GM12891 (cell line): ENCODE measurements at regions not wholly inside any gene's neighbourhood (a gene's known extent, or its start where the extent isn't known, plus 50 kb on each side); places are given as distances from the start of the nearest gene placed in this dataset.

ENCODE experiments used
- POLR2A ChIP-seq: IDR thresholded peaks from 2 replicates; pipeline ENCODE4 v1.6.1; 2011; ENCODE audit warnings: low read depth, low read length, control low read depth
- POLR2AphosphoS5 ChIP-seq: IDR thresholded peaks from 2 replicates; pipeline ENCODE4 v1.6.1; 2011; ENCODE audit warnings: low read depth, low read length, control low read depth
- POU2F2 ChIP-seq: IDR thresholded peaks from 2 replicates; pipeline ENCODE4 v1.6.1; 2011; ENCODE audit warnings: low read depth, mild to moderate bottlenecking, control low read depth, low read length, moderate library complexity
- SPI1 ChIP-seq: IDR thresholded peaks from 2 replicates; pipeline ENCODE4 v1.6.1; 2011; ENCODE audit warnings: low read depth, low read length, control low read depth
- TAF1 ChIP-seq: IDR thresholded peaks from 2 replicates; pipeline ENCODE4 v1.6.1; 2011; ENCODE audit warnings: low read depth, low read length, control low read depth

DNA sequence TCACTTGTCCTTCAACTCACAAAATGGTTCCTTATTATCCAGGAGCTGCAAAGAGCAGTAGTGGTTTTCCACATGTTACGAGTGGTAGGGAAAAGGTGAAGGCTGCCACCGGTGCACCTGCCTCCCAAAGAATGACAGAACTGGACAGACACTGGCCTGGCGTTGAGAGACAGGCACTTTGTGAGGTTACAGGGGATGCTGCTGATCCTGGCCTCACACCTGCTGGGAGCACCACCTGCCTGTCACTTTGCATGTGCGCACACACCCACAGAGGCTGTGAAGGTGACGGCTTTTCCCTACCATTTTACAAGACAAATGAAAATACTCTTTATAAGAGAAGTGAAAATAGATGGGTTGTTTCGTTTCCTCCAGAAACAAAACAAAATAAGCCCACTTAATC lies 175.3 kb upstream of the B3GAT1 start:
- no peak for TF ChIP-seq POLR2A
- TF ChIP-seq POLR2AphosphoS5, result no peak
- no peak for TF ChIP-seq TAF1
- TF ChIP-seq SPI1, result no peak
- no peak for TF ChIP-seq POU2F2
